ENCODE measurements at regions not wholly inside any gene's neighbourhood (a gene's known extent, or its start where the extent isn't known, plus 50 kb on each side); places are given as distances from the start of the nearest gene placed in this dataset.

DNA sequence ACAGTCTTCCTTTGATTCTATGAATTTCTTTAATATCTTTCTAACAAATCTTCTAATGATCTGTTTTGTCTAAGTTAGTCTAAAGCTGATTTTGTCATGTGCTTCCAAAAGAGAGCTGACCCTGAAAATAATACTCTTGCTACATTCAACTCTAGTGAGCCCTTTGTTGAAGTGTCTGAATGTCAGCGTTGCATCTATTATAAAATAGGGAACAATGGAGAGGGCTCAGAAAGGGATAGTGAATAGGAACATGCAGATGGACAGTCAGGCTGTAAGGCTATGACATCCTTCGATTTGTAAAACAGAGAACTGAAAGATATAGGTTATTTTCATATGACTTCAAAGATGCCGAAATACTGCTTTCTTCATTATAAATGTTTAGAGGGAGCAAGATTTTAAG lies 304.5 kb downstream of the GALC start:
- Mint-ChIP-seq H3K27me3 (ENCODE audit: low read depth, poor library complexity) (peaks cover 11% of the 10 kb centered on the region), H3K4me1 (peaks cover 25% of the 10 kb centered on the region), H3K27ac (no peak overlapping the region), H3K36me3 (ENCODE audit: low read depth) (no peaks in the 10 kb centered on the region), H3K9me3 (peaks cover 3% of the 10 kb centered on the region), H3K4me3 (no peak overlapping the region)
- DNase-seq = no peak
- TF ChIP-seq, protein P1, sequence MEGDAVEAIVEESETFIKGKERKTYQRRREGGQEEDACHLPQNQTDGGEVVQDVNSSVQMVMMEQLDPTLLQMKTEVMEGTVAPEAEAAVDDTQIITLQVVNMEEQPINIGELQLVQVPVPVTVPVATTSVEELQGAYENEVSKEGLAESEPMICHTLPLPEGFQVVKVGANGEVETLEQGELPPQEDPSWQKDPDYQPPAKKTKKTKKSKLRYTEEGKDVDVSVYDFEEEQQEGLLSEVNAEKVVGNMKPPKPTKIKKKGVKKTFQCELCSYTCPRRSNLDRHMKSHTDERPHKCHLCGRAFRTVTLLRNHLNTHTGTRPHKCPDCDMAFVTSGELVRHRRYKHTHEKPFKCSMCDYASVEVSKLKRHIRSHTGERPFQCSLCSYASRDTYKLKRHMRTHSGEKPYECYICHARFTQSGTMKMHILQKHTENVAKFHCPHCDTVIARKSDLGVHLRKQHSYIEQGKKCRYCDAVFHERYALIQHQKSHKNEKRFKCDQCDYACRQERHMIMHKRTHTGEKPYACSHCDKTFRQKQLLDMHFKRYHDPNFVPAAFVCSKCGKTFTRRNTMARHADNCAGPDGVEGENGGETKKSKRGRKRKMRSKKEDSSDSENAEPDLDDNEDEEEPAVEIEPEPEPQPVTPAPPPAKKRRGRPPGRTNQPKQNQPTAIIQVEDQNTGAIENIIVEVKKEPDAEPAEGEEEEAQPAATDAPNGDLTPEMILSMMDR (IDR thresholded peaks at IDR 0.05) = no peak

DNA sequence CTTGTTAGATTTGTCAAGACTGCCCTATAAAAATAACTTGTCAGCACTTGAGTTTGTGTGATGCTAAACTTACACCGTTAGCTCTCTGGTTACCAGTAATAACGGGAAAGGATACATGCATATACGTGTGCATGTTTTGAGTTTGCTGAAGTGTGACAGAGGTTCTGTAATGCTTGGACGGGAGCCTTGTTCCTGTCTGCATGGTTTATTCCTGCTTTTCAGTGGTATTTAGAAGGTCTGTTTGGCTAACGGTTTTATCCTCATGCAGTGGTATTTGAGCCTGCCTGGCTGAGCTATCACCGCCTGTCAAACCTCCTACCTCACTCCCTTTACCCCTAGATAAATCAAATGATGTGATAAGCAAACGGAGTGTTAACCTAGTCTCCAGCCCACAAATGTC lies 305.6 kb downstream of the GALC start:
- TF ChIP-seq, protein P1 (IDR thresholded peaks at IDR 0.05) = no peak
- H3K4me1 Mint-ChIP-seq = peaks cover 25% of the 10 kb centered on the region
- H3K27me3 Mint-ChIP-seq (ENCODE audit: low read depth, poor library complexity) = peaks cover 11% of the 10 kb centered on the region
- no peak overlapping the region for H3K27ac Mint-ChIP-seq
- H3K36me3 Mint-ChIP-seq (ENCODE audit: low read depth) = no peaks in the 10 kb centered on the region
- no peak for DNase-seq
- no peak overlapping the region for H3K4me3 Mint-ChIP-seq
- H3K9me3 Mint-ChIP-seq = peaks cover 11% of the 10 kb centered on the region

DNA sequence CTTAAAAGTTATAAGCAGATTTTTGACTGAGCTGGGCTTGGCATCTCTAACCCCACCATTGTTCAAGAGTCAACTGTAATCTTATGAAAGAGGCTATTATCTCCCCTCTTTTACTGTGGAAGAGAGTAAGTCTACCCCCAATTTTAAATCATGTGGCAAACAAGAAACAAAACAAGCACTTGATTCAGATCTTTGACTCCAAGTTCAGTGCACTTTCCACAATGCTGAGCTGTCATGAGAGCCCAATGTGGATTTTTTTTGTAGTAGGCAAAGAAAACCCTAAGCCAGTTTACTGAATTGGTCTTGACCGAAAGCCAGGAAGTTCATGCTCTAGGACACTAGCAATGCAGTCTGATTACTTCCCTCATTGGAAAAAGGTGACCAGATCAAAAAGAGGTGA lies 306.2 kb downstream of the GALC start:
- peaks cover 14% of the 10 kb centered on the region for H3K27me3 Mint-ChIP-seq (ENCODE audit: low read depth, poor library complexity)

DNA sequence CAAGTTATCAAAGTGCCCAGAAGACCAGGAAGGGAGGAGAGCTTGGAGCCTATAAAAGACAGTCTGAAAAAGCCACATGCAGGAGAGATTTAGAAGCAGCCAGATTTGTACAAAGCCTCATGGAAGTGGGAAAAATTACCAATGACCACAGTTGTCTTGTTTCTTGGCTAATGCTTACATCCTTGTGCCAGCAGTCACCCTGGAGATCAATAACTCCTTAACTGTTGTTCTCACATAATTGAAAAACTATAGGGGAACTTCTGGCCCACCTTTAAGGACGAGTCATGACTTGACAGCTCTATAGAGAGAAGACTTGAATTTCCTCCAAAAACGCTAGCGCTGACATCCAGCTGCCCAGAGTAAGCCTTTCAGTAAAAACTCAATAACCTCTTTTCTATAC lies 313.1 kb downstream of the GALC start:
- Mint-ChIP-seq H3K4me3 (no peak overlapping the region), H3K27ac (no peak overlapping the region), H3K9me3 (peaks cover 11% of the 10 kb centered on the region), H3K4me1 (no peaks in the 10 kb centered on the region), H3K27me3 (ENCODE audit: low read depth, poor library complexity) (peaks cover 14% of the 10 kb centered on the region), H3K36me3 (ENCODE audit: low read depth) (no peaks in the 10 kb centered on the region)
- no peak for DNase-seq
- TF ChIP-seq, protein P1 (IDR thresholded peaks at IDR 0.05) = no peak

More for the DNA sequence above, 306.2 kb downstream of the GALC start:
- H3K4me1 Mint-ChIP-seq = peaks cover 25% of the 10 kb centered on the region
- H3K9me3 Mint-ChIP-seq = peaks cover 11% of the 10 kb centered on the region
- no peak for DNase-seq
- no peak overlapping the region for H3K27ac Mint-ChIP-seq
- no peak overlapping the region for H3K4me3 Mint-ChIP-seq
- TF ChIP-seq, protein P1 (IDR thresholded peaks at IDR 0.05) = no peak
- H3K36me3 Mint-ChIP-seq (ENCODE audit: low read depth) = no peaks in the 10 kb centered on the region

DNA sequence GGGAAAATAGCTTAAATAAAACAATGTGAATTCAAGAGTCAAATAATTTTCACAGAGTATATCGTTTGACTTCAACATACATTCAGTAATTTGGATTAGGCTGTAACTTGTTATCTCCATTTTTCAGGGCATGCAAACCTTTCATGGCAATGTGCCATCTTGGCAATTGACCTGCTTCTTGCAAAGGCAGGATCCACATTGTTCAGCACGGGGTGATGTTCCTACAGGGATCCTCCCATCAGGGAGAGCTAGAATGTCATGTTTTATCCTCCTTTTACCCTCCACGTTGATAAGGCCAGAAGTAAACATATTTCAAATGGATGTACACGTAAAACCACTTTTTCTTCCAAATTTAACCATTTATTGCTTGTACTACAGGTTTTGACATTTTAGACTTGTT lies 314.4 kb downstream of the GALC start:
- DNase-seq = no peak
- H3K27ac Mint-ChIP-seq = no peak overlapping the region

More for the DNA sequence above, 314.4 kb downstream of the GALC start:
- Mint-ChIP-seq H3K27me3 (ENCODE audit: low read depth, poor library complexity) (peaks cover 22% of the 10 kb centered on the region), H3K4me3 (no peak overlapping the region), H3K4me1 (no peaks in the 10 kb centered on the region), H3K36me3 (ENCODE audit: low read depth) (no peaks in the 10 kb centered on the region), H3K9me3 (peaks cover 9% of the 10 kb centered on the region)
- TF ChIP-seq, protein P1 (IDR thresholded peaks at IDR 0.05) = no peak

Data from nephron progenitor cell (in vitro differentiated cells).